CD4-positive, alpha-beta T cell (primary cell): ENCODE measurements at regions not wholly inside any gene's neighbourhood (a gene's known extent, or its start where the extent isn't known, plus 50 kb on each side); places are given as distances from the start of the nearest gene placed in this dataset.

ENCODE experiments used
- ATAC-seq: fragments of 200-7000 bp; cut with Tn5 transposase; one replicate; pipeline ENCODE4 v1.10.0; 2022; ENCODE audit warnings: mild to moderate bottlenecking; ENCODE audit not compliant: poor library complexity
- CTCF ChIA-PET: fragments of 350-600 bp; sonication (Branson Sonifier 250); formaldehyde crosslinking; loops from one replicate; lab custom pipeline; 2021; ENCODE audit warnings: antibody characterized with exemption, inconsistent platforms; lab: Charles Lee
- POLR2A ChIA-PET: fragments of 350-600 bp; sonication (Branson Sonifier 250); formaldehyde crosslinking; loops from one replicate; lab custom pipeline; 2021; ENCODE audit warnings: antibody characterized with exemption, inconsistent platforms; lab: Charles Lee
- DNase-seq, 14 experiments: peaks; one replicate each; pipeline ENCODE4 v3.0.0-alpha.2; 2013 to 2020; ENCODE audit warnings: mixed read lengths in 2 of 14
- H3K27ac ChIP-seq, 2 donors: one replicate each; pipeline versions ENCODE4 v1.5.1 to v1.7.0; 2013; ENCODE audit warnings: low read length in 2 of 2, low read depth in 1 of 2, mild to moderate bottlenecking in 1 of 2
- H3K27me3 ChIP-seq, 2 experiments: 1 replicate in 1 of 2; 2 replicates in 1 of 2; pipeline versions ENCODE4 v1.6.1 to v1.7.0; 2013; ENCODE audit warnings: low read length in 2 of 2, control low read depth in 1 of 2, mild to moderate bottlenecking in 1 of 2, moderate library complexity in 1 of 2; ENCODE audit not compliant: insufficient read depth in 2 of 2, control insufficient read depth in 1 of 2
- H3K36me3 ChIP-seq: one replicate; pipeline ENCODE4 v1.6.1; 2013; ENCODE audit warnings: low read length, control low read depth; ENCODE audit not compliant: insufficient read depth
- H3K4me1 ChIP-seq: one replicate; pipeline ENCODE4 v1.6.1; 2013; ENCODE audit warnings: low read length, control low read depth; ENCODE audit not compliant: insufficient read depth
- H3K4me3 ChIP-seq: one replicate; pipeline ENCODE4 v1.5.1; 2013; ENCODE audit warnings: mild to moderate bottlenecking, low read length, moderate library complexity
- H3K9me3 ChIP-seq, 2 experiments: 1 replicate in 1 of 2; 2 replicates in 1 of 2; pipeline versions ENCODE4 v1.6.1 to v1.7.0; 2013; ENCODE audit warnings: low read length in 2 of 2, mild to moderate bottlenecking in 2 of 2, control low read depth in 1 of 2, moderate library complexity in 1 of 2; ENCODE audit not compliant: control insufficient read depth in 1 of 2, insufficient read depth in 1 of 2
- H3K27ac Mint-ChIP-seq: one replicate; pipeline ENCODE4 v1.8.0; 2020; ENCODE audit warnings: mixed read lengths
- H3K27me3 Mint-ChIP-seq: one replicate; pipeline ENCODE4 v1.8.0; 2021; ENCODE audit warnings: mixed read lengths
- H3K36me3 Mint-ChIP-seq: one replicate; pipeline ENCODE4 v1.8.0; 2021; ENCODE audit warnings: low read depth, mixed read lengths
- H3K4me1 Mint-ChIP-seq: one replicate; pipeline ENCODE4 v1.8.0; 2021; ENCODE audit warnings: low read depth, mixed read lengths
- H3K4me3 Mint-ChIP-seq: one replicate; pipeline ENCODE4 v1.8.0; 2020; ENCODE audit warnings: mild to moderate bottlenecking, mixed read lengths
- H3K9me3 Mint-ChIP-seq: one replicate; pipeline ENCODE4 v1.8.0; 2020; ENCODE audit warnings: mixed read lengths
- CTCF ChIP-seq: fragments of 200-600 bp; IDR thresholded peaks from one replicate; pipeline ENCODE4 v1.8.0; 2022; ENCODE audit warnings: antibody characterized with exemption, mild to moderate bottlenecking
- intact Hi-C, 2 experiments: fragments of 100-400 bp; cut with DNase I in 1 of 2; cut with micrococcal nuclease in 1 of 2; formaldehyde crosslinking; loops; one replicate each; pipeline versions ENCODE4 v1.15.1 to v1.9.0; 2023 to 2025; cut with DNase I, micrococcal nuclease

GRCh38 chr5:53326424-53327153, 153.8 kb upstream of the FST start:
- ChIA-PET CTCF (no interaction called here), POLR2A (no interaction called here)
- no peaks in the 10 kb centered on the region for H3K4me1 Mint-ChIP-seq
- H3K27me3 Mint-ChIP-seq = peaks cover 4% of the 10 kb centered on the region
- H3K9me3 ChIP-seq = no peaks in the 10 kb centered on the region
- no peaks in the 10 kb centered on the region for H3K36me3 Mint-ChIP-seq
- no peaks in the 10 kb centered on the region for H3K4me1 ChIP-seq
- peaks cover 2% of the 10 kb centered on the region for H3K9me3 Mint-ChIP-seq
- H3K4me3 Mint-ChIP-seq = no peak overlapping the region
- ATAC-seq = no peak
- DNase-seq = no peak
- no peak overlapping the region for H3K27ac Mint-ChIP-seq
- H3K27ac ChIP-seq = no peak overlapping the region
- intact Hi-C loops = no loop called here
- no peaks in the 10 kb centered on the region for H3K36me3 ChIP-seq
- no peak overlapping the region for H3K4me3 ChIP-seq
- no peaks in the 10 kb centered on the region for H3K27me3 ChIP-seq
- no peak for TF ChIP-seq CTCF

- intact Hi-C loops = no loop called here
- H3K27me3 Mint-ChIP-seq = peaks cover 4% of the 10 kb centered on the region
- CTCF ChIA-PET = no interaction called here
Observed at GRCh38 chr5:53327811-53328334, 152.6 kb upstream of the FST start.

GRCh38 chr5:53330491-53330890, 149.9 kb upstream of the FST start:
- Mint-ChIP-seq H3K4me3 (no peak overlapping the region), H3K9me3 (peaks cover 2% of the 10 kb centered on the region), H3K27ac (no peak overlapping the region), H3K36me3 (no peaks in the 10 kb centered on the region), H3K4me1 (no peaks in the 10 kb centered on the region), H3K27me3 (peaks cover 20% of the 10 kb centered on the region)
- no peaks in the 10 kb centered on the region for H3K9me3 ChIP-seq
- no peak overlapping the region for H3K4me3 ChIP-seq
- H3K4me1 ChIP-seq = no peaks in the 10 kb centered on the region
- intact Hi-C loops = no loop called here
- H3K27ac ChIP-seq = no peak overlapping the region
- CTCF ChIA-PET = no interaction called here
- no peak for TF ChIP-seq CTCF
- POLR2A ChIA-PET = no interaction called here
- no peaks in the 10 kb centered on the region for H3K36me3 ChIP-seq
- ATAC-seq = no peak
- no peak for DNase-seq
- H3K27me3 ChIP-seq = no peaks in the 10 kb centered on the region

More at GRCh38 chr5:53327811-53328334, 152.6 kb upstream of the FST start:
- H3K9me3 Mint-ChIP-seq = peaks cover 2% of the 10 kb centered on the region
- Histone ChIP-seq H3K27ac (no peak overlapping the region), H3K4me3 (no peak overlapping the region), H3K27me3 (no peaks in the 10 kb centered on the region), H3K9me3 (no peaks in the 10 kb centered on the region), H3K4me1 (no peaks in the 10 kb centered on the region), H3K36me3 (no peaks in the 10 kb centered on the region)
- no peaks in the 10 kb centered on the region for H3K4me1 Mint-ChIP-seq
- DNase-seq (no peak), ATAC-seq (no peak)
- no peaks in the 10 kb centered on the region for H3K36me3 Mint-ChIP-seq
- H3K4me3 Mint-ChIP-seq = no peak overlapping the region
- H3K27ac Mint-ChIP-seq = no peak overlapping the region
- POLR2A ChIA-PET = no interaction called here
- no peak for TF ChIP-seq CTCF
